ENCODE measurements at regions not wholly inside any gene's neighbourhood (a gene's known extent, or its start where the extent isn't known, plus 50 kb on each side); places are given as distances from the start of the nearest gene placed in this dataset.

DNA sequence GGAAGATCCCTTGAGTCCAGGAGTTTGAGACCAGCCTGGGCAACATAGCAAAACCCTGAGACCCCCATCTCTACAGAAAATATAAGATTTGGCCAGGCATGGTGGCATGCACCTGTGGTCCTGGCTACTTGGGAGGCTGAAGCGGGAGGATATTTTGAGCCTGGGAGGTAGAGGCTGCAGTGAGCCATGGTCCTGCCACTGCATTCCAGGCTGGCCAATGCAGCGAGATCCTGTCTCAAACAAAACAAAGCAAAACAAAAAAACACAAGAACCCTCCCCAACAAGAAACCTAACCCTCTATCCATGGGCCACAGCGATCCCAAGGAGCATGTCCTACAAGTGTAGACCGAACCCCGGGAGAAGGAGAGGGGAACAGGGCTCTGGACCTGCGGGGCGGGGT lies 133.3 kb downstream of the MGAT5B start:
- no peak for DNase-seq (ENCODE audit: low spot score)

GRCh38 chr17:77002103-77003045 lies 134.2 kb downstream of the MGAT5B start:
- DNase-seq (ENCODE audit: low spot score) = no peak

GRCh38 chr17:77003699-77004098 lies 135.5 kb downstream of the MGAT5B start:
- no peak for DNase-seq (ENCODE audit: low spot score)

- no peak for DNase-seq (ENCODE audit: low spot score)
These were observed 133.7 kb upstream of the SEC14L1 start for GRCh38 chr17:77006971-77007649.

DNA sequence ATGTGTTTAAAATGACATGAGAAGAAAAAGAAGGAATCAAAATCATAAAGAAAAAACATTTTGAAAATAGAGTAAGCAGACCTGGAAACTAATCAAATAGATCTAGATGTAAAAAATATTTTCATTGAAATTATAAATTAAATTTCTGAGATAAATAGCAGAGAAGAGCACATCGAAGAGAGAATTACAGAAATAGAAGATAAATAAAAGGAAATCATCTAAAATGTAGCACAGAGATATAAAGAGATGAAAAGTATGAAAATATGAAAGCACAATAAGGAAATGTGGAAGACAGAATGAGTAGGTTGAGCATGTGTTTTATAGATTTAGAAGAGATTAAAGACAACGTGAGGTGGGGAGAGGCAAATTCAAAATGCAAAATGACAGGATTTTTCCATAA lies 130.9 kb upstream of the SEC14L1 start:
- no peak for DNase-seq (ENCODE audit: low spot score)

DNA sequence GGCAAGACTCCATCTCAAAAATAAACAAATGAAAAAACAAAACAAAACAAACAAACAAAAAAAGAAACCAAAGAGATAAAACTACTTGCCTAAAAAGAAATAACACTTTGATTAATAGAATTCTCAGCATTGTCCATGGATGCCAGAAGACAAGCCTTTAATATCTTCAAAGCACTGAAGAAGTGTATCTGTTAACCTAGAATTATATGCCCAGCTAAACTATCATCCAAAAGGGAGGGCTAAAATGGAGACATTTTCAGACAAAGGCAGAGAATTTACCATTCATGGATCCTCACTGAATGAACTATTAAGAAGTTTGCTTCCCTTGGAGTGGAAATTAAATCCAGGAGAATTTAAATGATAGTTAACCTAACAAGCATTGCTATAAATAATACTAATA lies 130.1 kb upstream of the SEC14L1 start:
- DNase-seq (ENCODE audit: low spot score) = no peak

- DNase-seq (ENCODE audit: low spot score) = no peak
These were observed 129.4 kb upstream of the SEC14L1 start for GRCh38 chr17:77011173-77012011.

GRCh38 chr17:77018504-77018903 lies 122.3 kb upstream of the SEC14L1 start:
- no peak for DNase-seq (ENCODE audit: low spot score)

GRCh38 chr17:77019893-77020379 lies 120.8 kb upstream of the SEC14L1 start:
- no peak for DNase-seq (ENCODE audit: low spot score)

DNA sequence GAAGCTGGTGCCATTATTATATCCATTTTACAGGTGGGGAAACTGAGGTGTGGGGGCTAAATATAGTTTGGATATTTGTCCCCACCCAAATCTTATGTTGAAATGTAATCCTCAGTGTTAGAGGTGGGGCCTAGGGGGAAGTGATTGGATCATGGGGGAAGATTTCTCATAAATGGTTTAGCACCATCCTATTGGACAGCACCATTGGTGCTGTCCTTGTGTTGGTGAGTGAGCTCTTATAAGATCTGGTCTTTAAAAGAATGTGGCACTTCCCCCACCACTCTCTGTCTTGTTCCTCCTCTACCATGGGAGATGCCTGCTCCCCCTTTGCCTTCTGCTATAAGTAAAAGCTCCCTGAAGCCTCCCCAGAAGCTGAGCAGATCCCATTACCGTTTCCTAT lies 119.8 kb upstream of the SEC14L1 start:
- no peak for DNase-seq (ENCODE audit: low spot score)

DNA sequence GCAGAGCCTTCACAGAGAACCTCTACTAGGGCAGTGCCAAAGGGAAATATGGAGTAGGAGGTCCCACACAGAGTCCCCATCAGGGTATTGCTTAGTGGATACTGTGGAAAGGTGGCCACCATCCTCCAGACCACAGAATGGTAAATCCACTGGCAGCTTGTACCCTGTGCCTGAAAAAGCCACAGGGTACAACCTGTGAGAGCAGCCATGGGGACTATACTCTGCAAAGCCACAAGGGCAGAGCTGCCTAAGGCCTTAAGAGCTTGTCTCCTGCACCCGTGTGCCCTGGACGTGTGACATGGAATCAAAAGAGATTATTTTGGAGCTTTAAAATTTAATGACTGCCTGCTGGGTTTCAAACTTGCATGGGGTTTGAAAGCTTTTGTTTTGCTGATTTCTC lies 118.0 kb upstream of the SEC14L1 start:
- DNase-seq (ENCODE audit: low spot score) = no peak

DNA sequence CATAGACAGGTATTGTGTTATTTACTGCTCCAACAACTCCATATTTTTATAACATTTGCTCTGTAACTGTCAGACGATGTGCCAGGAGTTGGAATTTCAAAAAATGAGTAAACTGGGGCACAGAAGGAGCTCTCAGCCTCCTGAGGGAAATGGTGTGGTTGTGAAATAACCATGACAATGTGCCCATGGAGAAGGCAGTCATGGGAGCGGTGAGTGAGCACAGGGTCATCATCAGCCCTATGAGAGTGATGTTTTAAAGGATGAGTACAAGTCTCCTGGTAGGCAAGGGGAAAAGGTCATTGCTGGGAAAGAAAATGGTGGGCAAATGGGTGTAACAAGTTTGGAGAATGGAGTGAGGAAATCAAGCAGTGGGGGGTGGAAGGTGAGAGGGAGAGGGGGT lies 115.0 kb upstream of the SEC14L1 start:
- no peak for DNase-seq (ENCODE audit: low spot score)

DNA sequence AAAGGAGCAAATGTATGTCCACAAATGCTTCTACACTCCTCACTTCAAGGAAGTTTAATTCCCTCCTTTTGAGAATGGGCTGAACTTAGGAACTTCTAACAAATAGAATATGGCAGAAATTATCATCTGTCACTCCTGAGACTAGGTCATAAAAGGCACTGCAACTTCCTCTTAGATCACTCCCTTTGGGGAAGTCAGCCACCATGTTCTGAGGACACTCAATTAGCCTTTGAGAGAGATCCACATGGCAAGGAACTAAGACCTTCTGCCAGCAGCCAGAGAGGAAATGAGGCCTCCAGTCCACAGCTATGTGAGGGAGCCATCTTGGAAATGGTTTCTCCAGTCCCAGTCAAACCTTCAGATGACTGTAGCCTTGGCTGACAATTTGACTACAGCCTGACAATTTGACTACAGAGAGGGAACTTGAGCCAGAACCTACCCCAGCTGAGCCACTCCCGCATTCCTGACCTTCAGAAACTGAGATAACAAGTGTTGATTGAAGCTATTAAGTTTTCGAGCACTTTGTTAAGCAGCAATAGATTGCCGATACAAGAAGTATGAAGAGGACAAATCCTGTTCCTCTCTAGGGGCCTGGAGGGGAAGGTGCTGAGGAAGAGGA lies 113.4 kb upstream of the SEC14L1 start:
- no peak for DNase-seq (ENCODE audit: low spot score)

DNA sequence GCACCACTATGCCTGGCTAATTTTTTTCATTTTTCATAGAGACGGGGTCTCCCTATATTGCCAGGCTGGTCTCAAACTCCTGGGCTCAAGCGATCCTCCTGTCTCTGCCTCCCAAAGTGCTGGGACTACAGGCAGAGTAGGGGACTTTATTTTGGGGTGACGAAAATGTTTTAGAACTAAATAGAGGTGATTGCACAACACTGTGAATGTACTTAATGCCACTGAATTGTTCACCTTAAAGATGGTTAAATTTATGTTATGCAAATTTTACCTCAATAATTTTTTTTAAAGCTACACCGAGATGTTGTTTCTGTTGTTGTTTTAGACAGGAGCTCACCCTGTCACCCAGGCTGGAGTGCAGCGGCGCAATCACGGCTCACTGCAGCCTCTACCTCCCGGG lies 111.9 kb upstream of the SEC14L1 start:
- DNase-seq (ENCODE audit: low spot score) = no peak

DNA sequence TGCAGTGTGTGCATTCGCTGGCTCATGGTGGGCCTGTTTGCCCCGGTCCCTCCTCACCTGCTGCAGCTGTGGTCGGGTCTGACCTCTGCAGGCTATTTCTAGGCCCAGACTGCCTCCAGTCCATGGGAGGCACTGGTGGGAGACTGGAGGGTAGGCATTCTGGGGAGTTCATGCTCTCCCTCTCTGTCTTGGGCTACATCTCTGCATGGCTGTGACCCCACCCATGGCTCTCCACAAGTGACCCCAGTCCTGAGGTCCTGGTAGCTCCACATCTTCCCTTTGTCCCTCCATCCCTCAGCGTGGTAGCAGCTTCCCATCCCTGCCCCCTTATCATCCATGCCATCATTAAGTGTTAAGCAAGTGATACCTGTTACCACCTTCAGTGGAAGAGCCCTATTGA lies 107.8 kb upstream of the SEC14L1 start:
- no peak for DNase-seq (ENCODE audit: low spot score)

- DNase-seq (ENCODE audit: low spot score) = peak; percentile 24
These were observed 106.8 kb upstream of the SEC14L1 start for GRCh38 chr17:77033892-77034404.

GRCh38 chr17:77034677-77035424 lies 105.9 kb upstream of the SEC14L1 start:
- peak; percentile 35 for DNase-seq (ENCODE audit: low spot score)

- no peak for DNase-seq (ENCODE audit: low spot score)
These were observed 105.2 kb upstream of the SEC14L1 start for GRCh38 chr17:77035526-77035925.

DNA sequence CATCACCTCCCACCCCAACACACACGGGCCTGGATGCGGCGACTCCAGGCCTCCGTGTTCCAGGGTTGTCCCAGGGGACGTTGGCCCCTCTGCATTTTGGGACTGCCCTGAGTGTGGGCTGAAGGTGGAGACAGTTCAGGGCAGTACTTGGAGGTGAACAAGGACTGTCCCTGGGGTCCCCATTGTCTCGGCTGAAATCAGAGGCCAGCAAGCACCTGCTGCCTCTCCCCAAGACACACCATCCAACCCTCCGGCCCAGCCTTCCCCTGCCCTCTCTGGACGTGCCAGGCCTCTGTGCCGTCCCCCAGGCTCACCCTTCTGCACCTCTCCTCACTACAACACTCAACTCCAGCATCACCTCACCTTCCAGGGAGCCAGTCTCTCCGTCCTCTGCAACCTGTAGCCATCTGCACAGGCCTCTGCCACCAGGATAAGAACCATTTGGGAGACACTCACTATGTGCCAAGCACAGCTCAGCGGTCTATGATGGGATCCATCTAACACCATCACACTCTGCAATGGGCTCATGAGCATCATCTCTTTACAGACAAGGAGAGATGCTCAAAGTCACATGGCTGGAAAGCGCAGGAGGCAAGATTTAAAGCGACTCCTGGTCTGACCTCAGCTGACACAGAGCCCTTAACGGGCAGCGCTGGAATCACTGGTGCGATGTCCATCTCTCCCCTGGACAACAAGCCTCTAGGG lies 104.5 kb upstream of the SEC14L1 start:
- peak; percentile 32 for DNase-seq (ENCODE audit: low spot score)

GRCh38 chr17:77036841-77037381 lies 103.9 kb upstream of the SEC14L1 start:
- DNase-seq (ENCODE audit: low spot score) = no peak
